ENCODE measurements at regions not wholly inside any gene's neighbourhood (a gene's known extent, or its start where the extent isn't known, plus 50 kb on each side); places are given as distances from the start of the nearest gene placed in this dataset.

DNA sequence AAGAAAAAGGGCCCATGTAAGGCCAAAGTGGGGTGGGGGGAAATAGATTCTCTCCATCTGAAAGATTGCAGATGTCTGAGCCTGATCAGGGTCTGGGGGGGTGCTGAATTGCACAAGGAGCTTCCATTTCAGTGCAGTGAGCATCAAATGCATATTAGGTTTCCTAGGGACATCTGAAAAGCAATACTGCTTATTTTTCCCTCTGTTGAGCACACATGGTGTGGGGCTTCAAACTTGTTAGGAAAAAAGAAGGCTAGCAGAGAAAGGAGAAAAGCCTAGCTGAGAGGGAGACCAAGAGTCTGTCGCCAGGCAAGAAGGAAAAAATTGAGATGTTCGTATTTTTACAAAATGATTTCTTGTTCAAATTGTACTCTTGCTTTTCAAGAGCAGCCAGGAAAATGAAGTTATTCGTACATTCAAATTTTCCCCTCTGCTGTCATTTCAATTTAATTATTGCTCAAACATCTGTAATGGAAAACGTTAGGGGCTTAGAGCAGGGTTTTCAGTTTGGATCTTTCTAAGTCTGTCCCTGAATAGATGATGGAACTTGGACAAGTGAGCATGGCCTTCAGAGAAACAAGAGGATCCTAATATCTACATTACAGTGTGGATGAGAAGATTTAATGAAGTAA, 191.9 kb upstream of the GAS1 start:
- TF ChIP-seq, protein P1, sequence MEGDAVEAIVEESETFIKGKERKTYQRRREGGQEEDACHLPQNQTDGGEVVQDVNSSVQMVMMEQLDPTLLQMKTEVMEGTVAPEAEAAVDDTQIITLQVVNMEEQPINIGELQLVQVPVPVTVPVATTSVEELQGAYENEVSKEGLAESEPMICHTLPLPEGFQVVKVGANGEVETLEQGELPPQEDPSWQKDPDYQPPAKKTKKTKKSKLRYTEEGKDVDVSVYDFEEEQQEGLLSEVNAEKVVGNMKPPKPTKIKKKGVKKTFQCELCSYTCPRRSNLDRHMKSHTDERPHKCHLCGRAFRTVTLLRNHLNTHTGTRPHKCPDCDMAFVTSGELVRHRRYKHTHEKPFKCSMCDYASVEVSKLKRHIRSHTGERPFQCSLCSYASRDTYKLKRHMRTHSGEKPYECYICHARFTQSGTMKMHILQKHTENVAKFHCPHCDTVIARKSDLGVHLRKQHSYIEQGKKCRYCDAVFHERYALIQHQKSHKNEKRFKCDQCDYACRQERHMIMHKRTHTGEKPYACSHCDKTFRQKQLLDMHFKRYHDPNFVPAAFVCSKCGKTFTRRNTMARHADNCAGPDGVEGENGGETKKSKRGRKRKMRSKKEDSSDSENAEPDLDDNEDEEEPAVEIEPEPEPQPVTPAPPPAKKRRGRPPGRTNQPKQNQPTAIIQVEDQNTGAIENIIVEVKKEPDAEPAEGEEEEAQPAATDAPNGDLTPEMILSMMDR (conservative IDR thresholded peaks at IDR 0.05; ENCODE audit: low read length): no peak
- TF ChIP-seq EZH2phosphoT487 (IDR thresholded peaks at IDR 0.05; ENCODE audit: borderline replicate concordance, low read depth, low read length): no peak

Measured in OCI-LY7 (cell line).